ENCODE measurements at regions not wholly inside any gene's neighbourhood (a gene's known extent, or its start where the extent isn't known, plus 50 kb on each side); places are given as distances from the start of the nearest gene placed in this dataset.

DNA sequence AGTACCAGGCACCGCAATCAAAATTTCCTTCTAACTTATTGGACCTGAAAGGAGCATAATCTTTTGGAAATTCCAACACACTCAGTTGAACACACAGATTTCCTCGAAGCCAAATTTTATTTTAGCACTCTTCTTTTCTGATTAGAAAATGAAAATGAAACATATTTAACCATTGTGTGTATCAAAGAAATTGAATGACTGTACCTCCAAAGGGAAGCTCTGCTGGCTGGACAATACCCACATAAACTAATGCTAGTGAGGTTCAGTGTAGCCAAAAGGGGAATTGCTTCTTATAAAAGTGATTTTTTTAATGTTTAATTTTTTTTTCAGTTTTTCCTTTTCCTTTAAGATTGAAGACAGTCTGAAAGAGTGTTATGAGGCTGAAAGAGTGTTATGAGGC lies 239.6 kb upstream of the NREP start:
- TF ChIP-seq, protein P1, sequence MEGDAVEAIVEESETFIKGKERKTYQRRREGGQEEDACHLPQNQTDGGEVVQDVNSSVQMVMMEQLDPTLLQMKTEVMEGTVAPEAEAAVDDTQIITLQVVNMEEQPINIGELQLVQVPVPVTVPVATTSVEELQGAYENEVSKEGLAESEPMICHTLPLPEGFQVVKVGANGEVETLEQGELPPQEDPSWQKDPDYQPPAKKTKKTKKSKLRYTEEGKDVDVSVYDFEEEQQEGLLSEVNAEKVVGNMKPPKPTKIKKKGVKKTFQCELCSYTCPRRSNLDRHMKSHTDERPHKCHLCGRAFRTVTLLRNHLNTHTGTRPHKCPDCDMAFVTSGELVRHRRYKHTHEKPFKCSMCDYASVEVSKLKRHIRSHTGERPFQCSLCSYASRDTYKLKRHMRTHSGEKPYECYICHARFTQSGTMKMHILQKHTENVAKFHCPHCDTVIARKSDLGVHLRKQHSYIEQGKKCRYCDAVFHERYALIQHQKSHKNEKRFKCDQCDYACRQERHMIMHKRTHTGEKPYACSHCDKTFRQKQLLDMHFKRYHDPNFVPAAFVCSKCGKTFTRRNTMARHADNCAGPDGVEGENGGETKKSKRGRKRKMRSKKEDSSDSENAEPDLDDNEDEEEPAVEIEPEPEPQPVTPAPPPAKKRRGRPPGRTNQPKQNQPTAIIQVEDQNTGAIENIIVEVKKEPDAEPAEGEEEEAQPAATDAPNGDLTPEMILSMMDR (IDR thresholded peaks at IDR 0.05; ENCODE audit: poor library complexity, severe bottlenecking), result no peak
- no peak for TF ChIP-seq RAD21 (conservative IDR thresholded peaks at IDR 0.05)
- TF ChIP-seq TAF1 (IDR thresholded peaks at IDR 0.05; ENCODE audit: low read depth), result no peak
- TF ChIP-seq EP300 (conservative IDR thresholded peaks at IDR 0.05; ENCODE audit: poor library complexity, severe bottlenecking), result no peak
- TF ChIP-seq POLR2AphosphoS5 (IDR thresholded peaks at IDR 0.05), result no peak
- TF ChIP-seq, protein P2, sequence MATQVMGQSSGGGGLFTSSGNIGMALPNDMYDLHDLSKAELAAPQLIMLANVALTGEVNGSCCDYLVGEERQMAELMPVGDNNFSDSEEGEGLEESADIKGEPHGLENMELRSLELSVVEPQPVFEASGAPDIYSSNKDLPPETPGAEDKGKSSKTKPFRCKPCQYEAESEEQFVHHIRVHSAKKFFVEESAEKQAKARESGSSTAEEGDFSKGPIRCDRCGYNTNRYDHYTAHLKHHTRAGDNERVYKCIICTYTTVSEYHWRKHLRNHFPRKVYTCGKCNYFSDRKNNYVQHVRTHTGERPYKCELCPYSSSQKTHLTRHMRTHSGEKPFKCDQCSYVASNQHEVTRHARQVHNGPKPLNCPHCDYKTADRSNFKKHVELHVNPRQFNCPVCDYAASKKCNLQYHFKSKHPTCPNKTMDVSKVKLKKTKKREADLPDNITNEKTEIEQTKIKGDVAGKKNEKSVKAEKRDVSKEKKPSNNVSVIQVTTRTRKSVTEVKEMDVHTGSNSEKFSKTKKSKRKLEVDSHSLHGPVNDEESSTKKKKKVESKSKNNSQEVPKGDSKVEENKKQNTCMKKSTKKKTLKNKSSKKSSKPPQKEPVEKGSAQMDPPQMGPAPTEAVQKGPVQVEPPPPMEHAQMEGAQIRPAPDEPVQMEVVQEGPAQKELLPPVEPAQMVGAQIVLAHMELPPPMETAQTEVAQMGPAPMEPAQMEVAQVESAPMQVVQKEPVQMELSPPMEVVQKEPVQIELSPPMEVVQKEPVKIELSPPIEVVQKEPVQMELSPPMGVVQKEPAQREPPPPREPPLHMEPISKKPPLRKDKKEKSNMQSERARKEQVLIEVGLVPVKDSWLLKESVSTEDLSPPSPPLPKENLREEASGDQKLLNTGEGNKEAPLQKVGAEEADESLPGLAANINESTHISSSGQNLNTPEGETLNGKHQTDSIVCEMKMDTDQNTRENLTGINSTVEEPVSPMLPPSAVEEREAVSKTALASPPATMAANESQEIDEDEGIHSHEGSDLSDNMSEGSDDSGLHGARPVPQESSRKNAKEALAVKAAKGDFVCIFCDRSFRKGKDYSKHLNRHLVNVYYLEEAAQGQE (IDR thresholded peaks at IDR 0.05; ENCODE audit: borderline replicate concordance), result no peak

All from neural cell (in vitro differentiated cells).